PC-9 (cell line): ENCODE measurements at regions not wholly inside any gene's neighbourhood (a gene's known extent, or its start where the extent isn't known, plus 50 kb on each side); places are given as distances from the start of the nearest gene placed in this dataset.

Experiments used
- BruUV-seq: library from RNA; stranded (reverse); fragments of 400-500 nt; replicated peaks from 2 replicates; lab custom pipeline; 2021; lab: Mats Ljungman, UMichigan
- CTCF ChIA-PET: fragments of 300-600 bp; sonication (Branson Sonifier 250); formaldehyde crosslinking; loops from one replicate; lab custom pipeline; 2022; ENCODE audit warnings: antibody characterized with exemption; lab: Charles Lee
- POLR2A ChIA-PET: fragments of 300-600 bp; sonication (Branson Sonifier 250); formaldehyde crosslinking; loops from one replicate; lab custom pipeline; 2022; ENCODE audit warnings: antibody characterized with exemption; ENCODE audit not compliant: unreplicated experiment; lab: Charles Lee
- DNase-seq, 2 experiments: peaks; one replicate each; pipeline versions ENCODE4 v3.0.0 to v3.0.0-alpha.2; 2015 to 2022; ENCODE audit warnings: mixed read lengths in 1 of 2
- H2AFZ ChIP-seq: fragments of 200-600 bp; sonication (generic); 2 replicates; pipeline ENCODE4 v1.8.1; 2017; ENCODE audit warnings: antibody characterized with exemption
- H3F3A ChIP-seq: fragments of 200-600 bp; sonication (generic); 2 replicates; pipeline ENCODE4 v1.8.1; 2017; ENCODE audit warnings: antibody characterized with exemption, mild to moderate bottlenecking, low read depth; ENCODE audit not compliant: insufficient read depth
- H3K27ac ChIP-seq: fragments of 200-600 bp; sonication (generic); 2 replicates; pipeline ENCODE4 v1.6.1; 2016; ENCODE audit warnings: mixed run types
- H3K27me3 ChIP-seq: fragments of 200-600 bp; sonication (generic); 2 replicates; pipeline ENCODE4 v1.6.1; 2016; ENCODE audit warnings: low read depth, mixed run types; ENCODE audit not compliant: insufficient read depth
- H3K36me3 ChIP-seq: fragments of 200-600 bp; sonication (generic); 2 replicates; pipeline ENCODE4 v1.6.1; 2016; ENCODE audit warnings: low read depth, mixed run types
- H3K4me1 ChIP-seq: fragments of 200-600 bp; sonication (generic); replicated peaks from 2 replicates; pipeline ENCODE4 v1.6.1; 2016; ENCODE audit warnings: mixed run types; ENCODE audit not compliant: insufficient read depth
- H3K4me2 ChIP-seq: fragments of 200-600 bp; sonication (generic); 2 replicates; pipeline ENCODE4 v1.6.1; 2017; ENCODE audit warnings: mixed run types
- H3K4me3 ChIP-seq: fragments of 200-600 bp; sonication (generic); 2 replicates; pipeline ENCODE4 v1.6.1; 2016; ENCODE audit warnings: mixed run types
- H3K79me2 ChIP-seq: fragments of 200-600 bp; sonication (generic); 2 replicates; pipeline ENCODE4 v1.6.1; 2017; ENCODE audit warnings: low read depth, mixed run types
- H3K9me2 ChIP-seq: fragments of 200-600 bp; sonication (generic); 2 replicates; pipeline ENCODE4 v1.8.1; 2017; ENCODE audit warnings: mild to moderate bottlenecking; ENCODE audit not compliant: insufficient read depth
- H3K9me3 ChIP-seq: fragments of 200-600 bp; sonication (generic); 2 replicates; pipeline ENCODE4 v1.8.1; 2016; ENCODE audit warnings: low read depth; ENCODE audit not compliant: insufficient read depth
- H4K20me1 ChIP-seq: fragments of 200-600 bp; sonication (generic); 2 replicates; pipeline ENCODE4 v1.8.1; 2017; ENCODE audit not compliant: insufficient read depth
- EZH2 ChIP-seq: fragments of 200-600 bp; sonication (generic); IDR thresholded peaks from 2 replicates; pipeline ENCODE4 v1.8.0; 2017; ENCODE audit warnings: antibody characterized with exemption, low read depth
- intact Hi-C: fragments of 100-400 bp; cut with micrococcal nuclease; formaldehyde crosslinking; loops from one replicate; pipeline ENCODE4 v1.10.0; 2022; ENCODE audit not compliant: unreplicated experiment
- TF ChIP-seq, protein P1 (sequence below): fragments of 200-600 bp; sonication (generic); conservative IDR thresholded peaks from 2 replicates; pipeline ENCODE4 v1.6.1; 2017; ENCODE audit warnings: mixed run types, antibody characterized with exemption, mild to moderate bottlenecking, moderate library complexity

DNA sequence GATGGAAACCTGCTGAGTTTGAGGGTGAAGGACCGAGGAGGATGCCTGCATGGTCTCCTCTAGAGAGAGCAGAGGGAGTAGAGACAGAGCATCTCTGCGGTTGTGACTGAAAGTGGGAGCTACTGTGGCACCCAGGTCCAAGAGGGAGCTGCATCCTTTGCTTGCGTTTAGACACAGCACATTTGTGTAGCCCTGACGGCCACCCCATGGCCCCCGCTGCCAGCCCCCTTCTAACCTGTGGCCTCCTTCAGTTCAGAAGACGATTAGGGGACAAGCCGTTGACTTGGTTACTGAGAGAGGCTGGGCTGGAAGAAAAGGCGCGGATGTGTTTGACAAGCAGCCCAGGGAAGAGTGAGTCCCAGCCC, 690.9 kb downstream of the BRD1 start:
- no peak overlapping the region for H3K4me2 ChIP-seq
- ChIA-PET CTCF (no interaction called here), POLR2A (no interaction called here)
- H3K4me1 ChIP-seq, result no peaks in the 10 kb centered on the region
- no peaks in the 10 kb centered on the region for H3K9me3 ChIP-seq
- H3F3A ChIP-seq, result no peaks in the 10 kb centered on the region
- H3K36me3 ChIP-seq, result no peaks in the 10 kb centered on the region
- no peak overlapping the region for H2AFZ ChIP-seq
- intact Hi-C loops, result no loop called here
- H3K27ac ChIP-seq, result no peak overlapping the region
- no peak for DNase-seq
- no peak overlapping the region for H3K4me3 ChIP-seq
- H3K9me2 ChIP-seq, result no peaks in the 10 kb centered on the region
- H3K79me2 ChIP-seq, result no peaks in the 10 kb centered on the region
- no TSS peak for BruUV-seq
- no peaks in the 10 kb centered on the region for H4K20me1 ChIP-seq
- H3K27me3 ChIP-seq, result peaks cover 90% of the 10 kb centered on the region
- TF ChIP-seq EZH2, result no peak
- TF ChIP-seq, protein P1, sequence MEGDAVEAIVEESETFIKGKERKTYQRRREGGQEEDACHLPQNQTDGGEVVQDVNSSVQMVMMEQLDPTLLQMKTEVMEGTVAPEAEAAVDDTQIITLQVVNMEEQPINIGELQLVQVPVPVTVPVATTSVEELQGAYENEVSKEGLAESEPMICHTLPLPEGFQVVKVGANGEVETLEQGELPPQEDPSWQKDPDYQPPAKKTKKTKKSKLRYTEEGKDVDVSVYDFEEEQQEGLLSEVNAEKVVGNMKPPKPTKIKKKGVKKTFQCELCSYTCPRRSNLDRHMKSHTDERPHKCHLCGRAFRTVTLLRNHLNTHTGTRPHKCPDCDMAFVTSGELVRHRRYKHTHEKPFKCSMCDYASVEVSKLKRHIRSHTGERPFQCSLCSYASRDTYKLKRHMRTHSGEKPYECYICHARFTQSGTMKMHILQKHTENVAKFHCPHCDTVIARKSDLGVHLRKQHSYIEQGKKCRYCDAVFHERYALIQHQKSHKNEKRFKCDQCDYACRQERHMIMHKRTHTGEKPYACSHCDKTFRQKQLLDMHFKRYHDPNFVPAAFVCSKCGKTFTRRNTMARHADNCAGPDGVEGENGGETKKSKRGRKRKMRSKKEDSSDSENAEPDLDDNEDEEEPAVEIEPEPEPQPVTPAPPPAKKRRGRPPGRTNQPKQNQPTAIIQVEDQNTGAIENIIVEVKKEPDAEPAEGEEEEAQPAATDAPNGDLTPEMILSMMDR, result no peak

- DNase-seq, result no peak
- H3K79me2 ChIP-seq, result no peaks in the 10 kb centered on the region
- H3K27ac ChIP-seq, result no peak overlapping the region
- H3K36me3 ChIP-seq, result no peaks in the 10 kb centered on the region
- no peaks in the 10 kb centered on the region for H3K4me1 ChIP-seq
- H3K9me2 ChIP-seq, result no peaks in the 10 kb centered on the region
- H3K4me3 ChIP-seq, result no peak overlapping the region
- no peak overlapping the region for H2AFZ ChIP-seq
- no peak overlapping the region for H3K4me2 ChIP-seq
- no peaks in the 10 kb centered on the region for H4K20me1 ChIP-seq
- H3F3A ChIP-seq, result no peaks in the 10 kb centered on the region
- H3K9me3 ChIP-seq, result no peaks in the 10 kb centered on the region
- BruUV-seq, result no TSS peak
- CTCF ChIA-PET, result no interaction called here
- intact Hi-C loops, result no loop called here
- POLR2A ChIA-PET, result no interaction called here
- no peak for TF ChIP-seq EZH2
- TF ChIP-seq, protein P1, result no peak
- peaks cover 90% of the 10 kb centered on the region for H3K27me3 ChIP-seq
Measured at GRCh38 chr22:49136041-49136815, 691.4 kb downstream of the BRD1 start.

- no peaks in the 10 kb centered on the region for H3K4me1 ChIP-seq
- no peaks in the 10 kb centered on the region for H3F3A ChIP-seq
- no peak for DNase-seq
- no peak overlapping the region for H2AFZ ChIP-seq
- H3K27me3 ChIP-seq, result peaks cover 85% of the 10 kb centered on the region
- no peaks in the 10 kb centered on the region for H3K9me3 ChIP-seq
- H3K27ac ChIP-seq, result no peak overlapping the region
- H3K79me2 ChIP-seq, result no peaks in the 10 kb centered on the region
- ChIA-PET POLR2A (no interaction called here), CTCF (no interaction called here)
- no peak overlapping the region for H3K4me2 ChIP-seq
- no peaks in the 10 kb centered on the region for H3K9me2 ChIP-seq
- no peak overlapping the region for H3K4me3 ChIP-seq
- intact Hi-C loops, result no loop called here
- H4K20me1 ChIP-seq, result no peaks in the 10 kb centered on the region
- H3K36me3 ChIP-seq, result no peaks in the 10 kb centered on the region
- BruUV-seq, result no TSS peak
- TF ChIP-seq, protein P1, result no peak
- no peak for TF ChIP-seq EZH2
Measured at GRCh38 chr22:49134076-49134475, 693.6 kb downstream of the BRD1 start.
